Glutamatergic neuron (in vitro differentiated cells): ENCODE measurements at regions not wholly inside any gene's neighbourhood (a gene's known extent, or its start where the extent isn't known, plus 50 kb on each side); places are given as distances from the start of the nearest gene placed in this dataset.

Experiments
- DNase-seq: peaks from one replicate; pipeline ENCODE4 v3.0.0; 2022
- H3K27ac Mint-ChIP-seq: one replicate; pipeline ENCODE4 v1.8.0; 2020; ENCODE audit warnings: mild to moderate bottlenecking, mixed read lengths, inconsistent platforms; ENCODE audit not compliant: unreplicated experiment
- H3K27me3 Mint-ChIP-seq: one replicate; pipeline ENCODE4 v1.8.0; 2020; ENCODE audit warnings: mild to moderate bottlenecking, moderate library complexity, mixed read lengths, inconsistent platforms; ENCODE audit not compliant: unreplicated experiment
- H3K36me3 Mint-ChIP-seq: one replicate; pipeline ENCODE4 v1.8.0; 2020; ENCODE audit warnings: mild to moderate bottlenecking, mixed read lengths, inconsistent platforms; ENCODE audit not compliant: unreplicated experiment
- H3K4me1 Mint-ChIP-seq: one replicate; pipeline ENCODE4 v1.8.0; 2020; ENCODE audit warnings: mild to moderate bottlenecking, low read depth, mixed read lengths, inconsistent platforms; ENCODE audit not compliant: unreplicated experiment
- H3K4me3 Mint-ChIP-seq: one replicate; pipeline ENCODE4 v1.8.0; 2020; ENCODE audit warnings: mild to moderate bottlenecking, mixed read lengths, inconsistent platforms; ENCODE audit not compliant: unreplicated experiment
- H3K9me3 Mint-ChIP-seq: one replicate; pipeline ENCODE4 v1.8.0; 2020; ENCODE audit warnings: mild to moderate bottlenecking, moderate library complexity, mixed read lengths, inconsistent platforms; ENCODE audit not compliant: unreplicated experiment
- TF ChIP-seq, protein P1 (sequence below): fragments of 200-600 bp; sonication (generic); IDR thresholded peaks from one replicate; pipeline ENCODE4 v1.5.0; 2021; ENCODE audit not compliant: partially characterized antibody, unreplicated experiment

DNA sequence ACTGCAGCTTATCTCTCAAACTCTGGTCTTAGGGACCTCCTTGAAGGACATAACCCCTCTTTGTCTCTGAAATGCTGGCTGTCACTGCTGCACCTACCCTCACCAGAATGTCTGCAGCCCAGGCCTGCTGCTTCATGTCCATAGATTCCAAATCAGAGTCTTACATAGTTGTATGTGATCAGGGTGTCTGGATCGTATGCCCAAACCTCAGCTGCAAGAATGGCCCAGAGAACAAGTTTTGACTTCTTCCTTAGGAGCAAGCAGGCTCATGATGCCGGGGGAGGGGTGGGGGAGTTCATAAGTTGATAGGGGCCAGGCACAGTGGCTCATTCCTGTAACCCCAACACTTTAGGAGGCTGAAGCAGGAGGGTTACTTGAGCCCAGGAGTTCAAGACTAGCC is 55.8 kb upstream of the RMDN2 start:
- H3K36me3 Mint-ChIP-seq = no peaks in the 10 kb centered on the region
- no peak overlapping the region for H3K27ac Mint-ChIP-seq
- peaks cover 3% of the 10 kb centered on the region for H3K27me3 Mint-ChIP-seq
- no peak for DNase-seq
- no peaks in the 10 kb centered on the region for H3K9me3 Mint-ChIP-seq
- H3K4me3 Mint-ChIP-seq = no peak overlapping the region
- TF ChIP-seq, protein P1, sequence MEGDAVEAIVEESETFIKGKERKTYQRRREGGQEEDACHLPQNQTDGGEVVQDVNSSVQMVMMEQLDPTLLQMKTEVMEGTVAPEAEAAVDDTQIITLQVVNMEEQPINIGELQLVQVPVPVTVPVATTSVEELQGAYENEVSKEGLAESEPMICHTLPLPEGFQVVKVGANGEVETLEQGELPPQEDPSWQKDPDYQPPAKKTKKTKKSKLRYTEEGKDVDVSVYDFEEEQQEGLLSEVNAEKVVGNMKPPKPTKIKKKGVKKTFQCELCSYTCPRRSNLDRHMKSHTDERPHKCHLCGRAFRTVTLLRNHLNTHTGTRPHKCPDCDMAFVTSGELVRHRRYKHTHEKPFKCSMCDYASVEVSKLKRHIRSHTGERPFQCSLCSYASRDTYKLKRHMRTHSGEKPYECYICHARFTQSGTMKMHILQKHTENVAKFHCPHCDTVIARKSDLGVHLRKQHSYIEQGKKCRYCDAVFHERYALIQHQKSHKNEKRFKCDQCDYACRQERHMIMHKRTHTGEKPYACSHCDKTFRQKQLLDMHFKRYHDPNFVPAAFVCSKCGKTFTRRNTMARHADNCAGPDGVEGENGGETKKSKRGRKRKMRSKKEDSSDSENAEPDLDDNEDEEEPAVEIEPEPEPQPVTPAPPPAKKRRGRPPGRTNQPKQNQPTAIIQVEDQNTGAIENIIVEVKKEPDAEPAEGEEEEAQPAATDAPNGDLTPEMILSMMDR = no peak
- peaks cover 16% of the 10 kb centered on the region for H3K4me1 Mint-ChIP-seq

DNA sequence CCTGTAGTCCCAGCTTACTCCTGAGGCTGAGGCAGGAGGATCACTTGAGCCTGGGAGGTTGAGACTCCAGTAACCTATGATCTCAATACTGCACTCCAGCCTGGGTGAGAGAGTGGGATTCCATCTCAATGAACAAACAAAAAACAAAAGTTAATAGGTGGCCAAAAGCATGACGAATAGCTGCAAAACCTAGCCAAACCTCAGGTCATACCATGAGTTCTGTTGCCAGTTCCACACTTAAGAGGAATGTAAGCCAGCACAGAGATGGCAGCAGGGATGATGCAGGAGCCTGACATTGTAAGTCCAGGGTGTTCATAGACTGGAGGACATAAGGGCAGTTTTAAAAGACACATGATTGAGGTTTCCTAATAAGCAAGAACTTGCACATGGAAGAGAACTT is 55.3 kb upstream of the RMDN2 start:
- H3K36me3 Mint-ChIP-seq = no peaks in the 10 kb centered on the region
- peaks cover 3% of the 10 kb centered on the region for H3K27me3 Mint-ChIP-seq
- no peak overlapping the region for H3K27ac Mint-ChIP-seq
- H3K9me3 Mint-ChIP-seq = no peaks in the 10 kb centered on the region
- H3K4me1 Mint-ChIP-seq = peaks cover 17% of the 10 kb centered on the region
- TF ChIP-seq, protein P1 = no peak
- DNase-seq = no peak
- no peak overlapping the region for H3K4me3 Mint-ChIP-seq

- peaks cover under 1% of the 10 kb centered on the region for H3K9me3 Mint-ChIP-seq
- DNase-seq = no peak
- no peak overlapping the region for H3K27ac Mint-ChIP-seq
- H3K4me1 Mint-ChIP-seq = peaks cover 17% of the 10 kb centered on the region
- H3K4me3 Mint-ChIP-seq = no peak overlapping the region
- peaks cover 3% of the 10 kb centered on the region for H3K27me3 Mint-ChIP-seq
- H3K36me3 Mint-ChIP-seq = no peaks in the 10 kb centered on the region
- TF ChIP-seq, protein P1 = no peak
Measured at GRCh38 chr2:37870829-37871228, 54.3 kb upstream of the RMDN2 start.

GRCh38 chr2:37871456-37872191 is 53.5 kb upstream of the RMDN2 start:
- Mint-ChIP-seq H3K36me3 (no peaks in the 10 kb centered on the region), H3K4me1 (peaks cover 17% of the 10 kb centered on the region), H3K9me3 (peaks cover 1% of the 10 kb centered on the region), H3K27ac (no peak overlapping the region), H3K27me3 (peaks cover 3% of the 10 kb centered on the region), H3K4me3 (no peak overlapping the region)
- TF ChIP-seq, protein P1 = no peak
- DNase-seq = no peak

- DNase-seq = no peak
- Mint-ChIP-seq H3K4me3 (no peak overlapping the region), H3K27me3 (peaks cover 3% of the 10 kb centered on the region), H3K36me3 (no peaks in the 10 kb centered on the region), H3K27ac (no peak overlapping the region), H3K4me1 (peaks cover 17% of the 10 kb centered on the region), H3K9me3 (peaks cover 1% of the 10 kb centered on the region)
- TF ChIP-seq, protein P1 = no peak
Measured at GRCh38 chr2:37872192-37872750, 52.8 kb upstream of the RMDN2 start.
